Gastrocnemius medialis (tissue), 4 donors: ENCODE measurements at regions not wholly inside any gene's neighbourhood (a gene's known extent, or its start where the extent isn't known, plus 50 kb on each side); places are given as distances from the start of the nearest gene placed in this dataset.

Experiments used
- ATAC-seq, 2 donors: fragments of 150-250 bp; one replicate each; pipeline ENCODE4 v1.9.1; 2016
- DNase-seq, 2 donors: peaks; one replicate each; pipeline ENCODE4 v3.0.0-alpha.2; 2019
- H3K27ac ChIP-seq, 4 donors: fragments of 200-600 bp; sonication (generic); 1 replicate in 1 of 4; 2 replicates in 3 of 4; pipeline ENCODE4 v1.5.1; 2016 to 2018; ENCODE audit warnings: mild to moderate bottlenecking in 2 of 4, moderate library complexity in 1 of 4
- H3K27me3 ChIP-seq, 3 donors: fragments of 200-600 bp; sonication (generic) in 2 of 3; 1 replicate in 1 of 3; 2 replicates in 2 of 3; pipeline versions ENCODE4 v1.5.1 to v1.6.0; 2016 to 2019; ENCODE audit warnings: mild to moderate bottlenecking in 1 of 3, moderate library complexity in 1 of 3
- H3K36me3 ChIP-seq, 2 donors: fragments of 200-600 bp; sonication (generic) in 1 of 2; one replicate each; pipeline ENCODE4 v1.5.1; 2017 to 2018
- H3K4me1 ChIP-seq, 2 donors: fragments of 200-600 bp; sonication (generic) in 1 of 2; one replicate each; pipeline ENCODE4 v1.5.1; 2016 to 2017; ENCODE audit warnings: mild to moderate bottlenecking in 2 of 2
- H3K4me3 ChIP-seq, 4 donors: fragments of 200-600 bp; sonication (generic) in 3 of 4; 1 replicate in 1 of 4; 2 replicates in 3 of 4; pipeline ENCODE4 v1.5.1; 2016 to 2019; ENCODE audit warnings: mild to moderate bottlenecking in 2 of 4
- H3K9me3 ChIP-seq, 3 donors: fragments of 200-600 bp; sonication (generic) in 2 of 3; 1 replicate in 1 of 3; 2 replicates in 2 of 3; pipeline ENCODE4 v1.5.1; 2016 to 2019
- CTCF ChIP-seq, 5 experiments: fragments of 450-650 bp in 3 of 5; fragments of 200-600 bp in 2 of 5; sonication (generic) in 2 of 5; IDR thresholded peaks in 4 of 5; conservative IDR thresholded peaks in 1 of 5; 1 replicate in 4 of 5; 2 replicates in 1 of 5; pipeline ENCODE4 v1.5.1; 2016 to 2019; ENCODE audit warnings: antibody characterized with exemption in 5 of 5, mild to moderate bottlenecking in 3 of 5, moderate library complexity in 3 of 5
- POLR2A ChIP-seq, 2 donors: fragments of 450-650 bp; IDR thresholded peaks; one replicate each; pipeline ENCODE4 v1.6.1; 2017; ENCODE audit warnings: antibody characterized with exemption in 2 of 2, mild to moderate bottlenecking in 2 of 2, moderate library complexity in 2 of 2
- in situ Hi-C, 4 donors: fragments of 200-750 bp; cut with MboI; loops; one replicate each; pipeline versions ENCODE4 v1.15.0 to v1.8.0; 2017; ENCODE audit warnings: low sequenced_read_pairs in 4 of 4
- intact Hi-C: fragments of 100-400 bp; cut with DNase I; formaldehyde crosslinking; loops from one replicate; pipeline ENCODE4 v1.15.1; 2023; ENCODE audit warnings: low total_unique reads

GRCh38 chr3:124429129-124429815 is 301.0 kb upstream of the UMPS start:
- no peak for TF ChIP-seq CTCF (IDR thresholded peaks at IDR 0.05 in 4 of 5, conservative IDR thresholded peaks at IDR 0.05 in 1 of 5)
- TF ChIP-seq POLR2A (IDR thresholded peaks at IDR 0.05): no peak
- H3K4me3 ChIP-seq: no peak overlapping the region

GRCh38 chr3:124431331-124431994 is 298.8 kb upstream of the UMPS start:
- in situ Hi-C loops: no loop called here
- ATAC-seq: no peak
- no peak for TF ChIP-seq CTCF (IDR thresholded peaks at IDR 0.05 in 4 of 5, conservative IDR thresholded peaks at IDR 0.05 in 1 of 5)
- H3K36me3 ChIP-seq: peaks cover 0 to 29% of the 10 kb centered on the region in 2 donors
- intact Hi-C loops: no loop called here
- DNase-seq: no peak
- no peaks in the 10 kb centered on the region for H3K4me1 ChIP-seq
- H3K4me3 ChIP-seq: no peak overlapping the region
- no peaks in the 10 kb centered on the region for H3K27me3 ChIP-seq
- H3K9me3 ChIP-seq: no peaks in the 10 kb centered on the region
- H3K27ac ChIP-seq: no peak overlapping the region

More at GRCh38 chr3:124429129-124429815, 301.0 kb upstream of the UMPS start:
- in situ Hi-C loops (no loop called here), intact Hi-C loops (no loop called here)
- DNase-seq (no peak), ATAC-seq (no peak)
- Histone ChIP-seq H3K27me3 (no peaks in the 10 kb centered on the region), H3K27ac (no peak overlapping the region), H3K36me3 (peaks cover 0 to 23% of the 10 kb centered on the region in 2 donors), H3K9me3 (no peaks in the 10 kb centered on the region), H3K4me1 (no peaks in the 10 kb centered on the region)

- no peak for DNase-seq
- peaks cover 0 to 35% of the 10 kb centered on the region in 2 donors for H3K36me3 ChIP-seq
- intact Hi-C loops: no loop called here
These were observed 296.1 kb upstream of the UMPS start for GRCh38 chr3:124434176-124434575.

GRCh38 chr3:124435467-124435866 is 294.8 kb upstream of the UMPS start:
- in situ Hi-C loops: no loop called here
- no peak for DNase-seq
- intact Hi-C loops: no loop called here
- ATAC-seq: no peak
- H3K4me3 ChIP-seq: no peak overlapping the region
- no peaks in the 10 kb centered on the region for H3K27me3 ChIP-seq
- peaks cover 0 to 27% of the 10 kb centered on the region in 2 donors for H3K36me3 ChIP-seq
- TF ChIP-seq CTCF (IDR thresholded peaks at IDR 0.05 in 4 of 5, conservative IDR thresholded peaks at IDR 0.05 in 1 of 5) (no peak), POLR2A (IDR thresholded peaks at IDR 0.05) (no peak)
- H3K27ac ChIP-seq: no peak overlapping the region
- no peaks in the 10 kb centered on the region for H3K9me3 ChIP-seq
- no peaks in the 10 kb centered on the region for H3K4me1 ChIP-seq

More at GRCh38 chr3:124434176-124434575, 296.1 kb upstream of the UMPS start:
- Histone ChIP-seq H3K9me3 (no peaks in the 10 kb centered on the region), H3K4me3 (no peak overlapping the region), H3K27me3 (no peaks in the 10 kb centered on the region), H3K27ac (no peak overlapping the region), H3K4me1 (no peaks in the 10 kb centered on the region)
- in situ Hi-C loops: no loop called here
- ATAC-seq: no peak
- no peak for TF ChIP-seq CTCF (IDR thresholded peaks at IDR 0.05 in 4 of 5, conservative IDR thresholded peaks at IDR 0.05 in 1 of 5)
- TF ChIP-seq POLR2A (IDR thresholded peaks at IDR 0.05): no peak
